K562 (cell line): ENCODE measurements at regions not wholly inside any gene's neighbourhood (a gene's known extent, or its start where the extent isn't known, plus 50 kb on each side); places are given as distances from the start of the nearest gene placed in this dataset.

Experiments used
- TF ChIP-seq, protein P1 (sequence below): fragments of 450-650 bp; IDR thresholded peaks from 2 replicates; pipeline ENCODE4 v1.6.1; 2016; ENCODE audit warnings: mild to moderate bottlenecking, moderate library complexity

DNA sequence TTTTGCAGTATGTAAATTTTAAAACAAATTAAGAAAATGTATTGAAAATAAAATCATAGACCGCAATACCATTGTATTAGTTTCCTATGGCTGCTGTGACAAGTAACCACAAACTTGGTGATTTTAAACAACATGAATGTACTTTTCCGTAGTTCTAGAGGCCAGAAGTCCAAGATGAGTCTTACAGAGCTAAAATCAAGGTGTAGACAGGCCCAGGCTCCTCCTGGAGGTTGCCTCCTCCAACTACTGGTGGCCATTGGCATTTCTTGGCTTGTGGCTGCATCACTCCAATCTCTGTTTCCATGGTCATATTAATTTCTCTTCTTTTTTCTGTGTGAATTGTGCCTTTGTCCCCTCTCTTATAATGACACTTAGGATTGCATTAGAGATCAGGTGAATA is 59.2 kb upstream of the ETAA1 start (continued):
- TF ChIP-seq, protein P1, sequence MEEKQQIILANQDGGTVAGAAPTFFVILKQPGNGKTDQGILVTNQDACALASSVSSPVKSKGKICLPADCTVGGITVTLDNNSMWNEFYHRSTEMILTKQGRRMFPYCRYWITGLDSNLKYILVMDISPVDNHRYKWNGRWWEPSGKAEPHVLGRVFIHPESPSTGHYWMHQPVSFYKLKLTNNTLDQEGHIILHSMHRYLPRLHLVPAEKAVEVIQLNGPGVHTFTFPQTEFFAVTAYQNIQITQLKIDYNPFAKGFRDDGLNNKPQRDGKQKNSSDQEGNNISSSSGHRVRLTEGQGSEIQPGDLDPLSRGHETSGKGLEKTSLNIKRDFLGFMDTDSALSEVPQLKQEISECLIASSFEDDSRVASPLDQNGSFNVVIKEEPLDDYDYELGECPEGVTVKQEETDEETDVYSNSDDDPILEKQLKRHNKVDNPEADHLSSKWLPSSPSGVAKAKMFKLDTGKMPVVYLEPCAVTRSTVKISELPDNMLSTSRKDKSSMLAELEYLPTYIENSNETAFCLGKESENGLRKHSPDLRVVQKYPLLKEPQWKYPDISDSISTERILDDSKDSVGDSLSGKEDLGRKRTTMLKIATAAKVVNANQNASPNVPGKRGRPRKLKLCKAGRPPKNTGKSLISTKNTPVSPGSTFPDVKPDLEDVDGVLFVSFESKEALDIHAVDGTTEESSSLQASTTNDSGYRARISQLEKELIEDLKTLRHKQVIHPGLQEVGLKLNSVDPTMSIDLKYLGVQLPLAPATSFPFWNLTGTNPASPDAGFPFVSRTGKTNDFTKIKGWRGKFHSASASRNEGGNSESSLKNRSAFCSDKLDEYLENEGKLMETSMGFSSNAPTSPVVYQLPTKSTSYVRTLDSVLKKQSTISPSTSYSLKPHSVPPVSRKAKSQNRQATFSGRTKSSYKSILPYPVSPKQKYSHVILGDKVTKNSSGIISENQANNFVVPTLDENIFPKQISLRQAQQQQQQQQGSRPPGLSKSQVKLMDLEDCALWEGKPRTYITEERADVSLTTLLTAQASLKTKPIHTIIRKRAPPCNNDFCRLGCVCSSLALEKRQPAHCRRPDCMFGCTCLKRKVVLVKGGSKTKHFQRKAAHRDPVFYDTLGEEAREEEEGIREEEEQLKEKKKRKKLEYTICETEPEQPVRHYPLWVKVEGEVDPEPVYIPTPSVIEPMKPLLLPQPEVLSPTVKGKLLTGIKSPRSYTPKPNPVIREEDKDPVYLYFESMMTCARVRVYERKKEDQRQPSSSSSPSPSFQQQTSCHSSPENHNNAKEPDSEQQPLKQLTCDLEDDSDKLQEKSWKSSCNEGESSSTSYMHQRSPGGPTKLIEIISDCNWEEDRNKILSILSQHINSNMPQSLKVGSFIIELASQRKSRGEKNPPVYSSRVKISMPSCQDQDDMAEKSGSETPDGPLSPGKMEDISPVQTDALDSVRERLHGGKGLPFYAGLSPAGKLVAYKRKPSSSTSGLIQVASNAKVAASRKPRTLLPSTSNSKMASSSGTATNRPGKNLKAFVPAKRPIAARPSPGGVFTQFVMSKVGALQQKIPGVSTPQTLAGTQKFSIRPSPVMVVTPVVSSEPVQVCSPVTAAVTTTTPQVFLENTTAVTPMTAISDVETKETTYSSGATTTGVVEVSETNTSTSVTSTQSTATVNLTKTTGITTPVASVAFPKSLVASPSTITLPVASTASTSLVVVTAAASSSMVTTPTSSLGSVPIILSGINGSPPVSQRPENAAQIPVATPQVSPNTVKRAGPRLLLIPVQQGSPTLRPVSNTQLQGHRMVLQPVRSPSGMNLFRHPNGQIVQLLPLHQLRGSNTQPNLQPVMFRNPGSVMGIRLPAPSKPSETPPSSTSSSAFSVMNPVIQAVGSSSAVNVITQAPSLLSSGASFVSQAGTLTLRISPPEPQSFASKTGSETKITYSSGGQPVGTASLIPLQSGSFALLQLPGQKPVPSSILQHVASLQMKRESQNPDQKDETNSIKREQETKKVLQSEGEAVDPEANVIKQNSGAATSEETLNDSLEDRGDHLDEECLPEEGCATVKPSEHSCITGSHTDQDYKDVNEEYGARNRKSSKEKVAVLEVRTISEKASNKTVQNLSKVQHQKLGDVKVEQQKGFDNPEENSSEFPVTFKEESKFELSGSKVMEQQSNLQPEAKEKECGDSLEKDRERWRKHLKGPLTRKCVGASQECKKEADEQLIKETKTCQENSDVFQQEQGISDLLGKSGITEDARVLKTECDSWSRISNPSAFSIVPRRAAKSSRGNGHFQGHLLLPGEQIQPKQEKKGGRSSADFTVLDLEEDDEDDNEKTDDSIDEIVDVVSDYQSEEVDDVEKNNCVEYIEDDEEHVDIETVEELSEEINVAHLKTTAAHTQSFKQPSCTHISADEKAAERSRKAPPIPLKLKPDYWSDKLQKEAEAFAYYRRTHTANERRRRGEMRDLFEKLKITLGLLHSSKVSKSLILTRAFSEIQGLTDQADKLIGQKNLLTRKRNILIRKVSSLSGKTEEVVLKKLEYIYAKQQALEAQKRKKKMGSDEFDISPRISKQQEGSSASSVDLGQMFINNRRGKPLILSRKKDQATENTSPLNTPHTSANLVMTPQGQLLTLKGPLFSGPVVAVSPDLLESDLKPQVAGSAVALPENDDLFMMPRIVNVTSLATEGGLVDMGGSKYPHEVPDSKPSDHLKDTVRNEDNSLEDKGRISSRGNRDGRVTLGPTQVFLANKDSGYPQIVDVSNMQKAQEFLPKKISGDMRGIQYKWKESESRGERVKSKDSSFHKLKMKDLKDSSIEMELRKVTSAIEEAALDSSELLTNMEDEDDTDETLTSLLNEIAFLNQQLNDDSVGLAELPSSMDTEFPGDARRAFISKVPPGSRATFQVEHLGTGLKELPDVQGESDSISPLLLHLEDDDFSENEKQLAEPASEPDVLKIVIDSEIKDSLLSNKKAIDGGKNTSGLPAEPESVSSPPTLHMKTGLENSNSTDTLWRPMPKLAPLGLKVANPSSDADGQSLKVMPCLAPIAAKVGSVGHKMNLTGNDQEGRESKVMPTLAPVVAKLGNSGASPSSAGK = no peak
